Transverse colon (tissue), 3 donors: ENCODE measurements at regions not wholly inside any gene's neighbourhood (a gene's known extent, or its start where the extent isn't known, plus 50 kb on each side); places are given as distances from the start of the nearest gene placed in this dataset.

Source experiments
- POLR2A ChIP-seq: fragments of 450-650 bp; IDR thresholded peaks from one replicate; pipeline ENCODE4 v1.6.1; 2016; ENCODE audit warnings: antibody characterized with exemption, mild to moderate bottlenecking, moderate library complexity
- TF ChIP-seq, protein P1 (sequence below), 5 experiments: fragments of 200-600 bp in 3 of 5; fragments of 450-650 bp in 2 of 5; sonication (generic) in 3 of 5; IDR thresholded peaks; 1 replicate in 2 of 5; 2 replicates in 3 of 5; pipeline ENCODE4 v1.5.1; 2016 to 2017; ENCODE audit warnings: antibody characterized with exemption in 5 of 5, inconsistent platforms in 3 of 5, mild to moderate bottlenecking in 2 of 5, moderate library complexity in 1 of 5

- TF ChIP-seq POLR2A, result no peak
- TF ChIP-seq, protein P1, sequence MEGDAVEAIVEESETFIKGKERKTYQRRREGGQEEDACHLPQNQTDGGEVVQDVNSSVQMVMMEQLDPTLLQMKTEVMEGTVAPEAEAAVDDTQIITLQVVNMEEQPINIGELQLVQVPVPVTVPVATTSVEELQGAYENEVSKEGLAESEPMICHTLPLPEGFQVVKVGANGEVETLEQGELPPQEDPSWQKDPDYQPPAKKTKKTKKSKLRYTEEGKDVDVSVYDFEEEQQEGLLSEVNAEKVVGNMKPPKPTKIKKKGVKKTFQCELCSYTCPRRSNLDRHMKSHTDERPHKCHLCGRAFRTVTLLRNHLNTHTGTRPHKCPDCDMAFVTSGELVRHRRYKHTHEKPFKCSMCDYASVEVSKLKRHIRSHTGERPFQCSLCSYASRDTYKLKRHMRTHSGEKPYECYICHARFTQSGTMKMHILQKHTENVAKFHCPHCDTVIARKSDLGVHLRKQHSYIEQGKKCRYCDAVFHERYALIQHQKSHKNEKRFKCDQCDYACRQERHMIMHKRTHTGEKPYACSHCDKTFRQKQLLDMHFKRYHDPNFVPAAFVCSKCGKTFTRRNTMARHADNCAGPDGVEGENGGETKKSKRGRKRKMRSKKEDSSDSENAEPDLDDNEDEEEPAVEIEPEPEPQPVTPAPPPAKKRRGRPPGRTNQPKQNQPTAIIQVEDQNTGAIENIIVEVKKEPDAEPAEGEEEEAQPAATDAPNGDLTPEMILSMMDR (IDR thresholded peaks at IDR 0.05), result peak in 3 of 5 experiments; percentile 16 to 39 (median 18)
These were observed 179.6 kb upstream of the PDGFD start for GRCh38 chr11:104343578-104343977.
